NCI-H460 (cell line): ENCODE measurements at regions not wholly inside any gene's neighbourhood (a gene's known extent, or its start where the extent isn't known, plus 50 kb on each side); places are given as distances from the start of the nearest gene placed in this dataset.

ENCODE experiments used
- DNase-seq: peaks from one replicate; pipeline ENCODE4 v3.0.0-alpha.2; 2016; ENCODE audit warnings: low read depth; ENCODE audit errors: extremely low read depth

DNA sequence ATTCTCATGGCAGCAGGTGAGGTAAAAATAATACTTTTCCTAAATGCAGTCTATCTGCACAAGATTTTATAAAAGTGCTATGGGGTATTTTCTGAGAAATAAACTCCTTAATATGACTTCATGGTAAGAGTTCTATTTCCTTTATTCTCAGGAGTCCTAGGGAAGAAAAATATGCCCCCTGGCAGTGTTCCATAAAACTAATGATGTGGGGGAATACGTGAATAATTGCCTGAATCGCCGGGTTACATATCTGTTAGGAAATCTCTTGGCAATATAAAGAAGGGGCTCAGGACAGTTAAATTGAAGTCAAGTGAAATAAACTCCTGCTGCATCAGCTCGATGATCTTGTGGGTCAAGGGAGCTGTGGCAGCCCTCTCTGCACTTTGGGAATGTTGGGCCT lies 229.7 kb downstream of the MAFB start:
- DNase-seq = no peak

DNA sequence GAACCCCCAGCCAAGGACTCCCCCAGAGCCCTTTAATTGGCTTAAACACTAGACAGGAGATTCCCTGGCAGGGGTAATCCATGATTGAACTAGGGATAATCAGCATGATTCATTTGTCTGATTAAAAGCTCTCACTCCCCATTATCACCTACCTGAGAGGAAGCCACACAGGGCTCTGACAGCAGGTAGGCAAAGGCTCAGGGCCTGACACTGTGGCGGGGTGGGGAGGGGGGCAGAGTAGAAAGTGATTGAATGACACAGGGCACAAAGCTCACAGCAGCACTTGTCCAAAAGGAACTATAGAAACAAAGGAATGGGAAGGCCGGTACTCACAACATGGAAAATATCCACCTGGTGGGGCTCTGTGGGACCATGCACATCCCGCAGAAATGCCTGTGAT lies 231.6 kb downstream of the MAFB start:
- DNase-seq = no peak

DNA sequence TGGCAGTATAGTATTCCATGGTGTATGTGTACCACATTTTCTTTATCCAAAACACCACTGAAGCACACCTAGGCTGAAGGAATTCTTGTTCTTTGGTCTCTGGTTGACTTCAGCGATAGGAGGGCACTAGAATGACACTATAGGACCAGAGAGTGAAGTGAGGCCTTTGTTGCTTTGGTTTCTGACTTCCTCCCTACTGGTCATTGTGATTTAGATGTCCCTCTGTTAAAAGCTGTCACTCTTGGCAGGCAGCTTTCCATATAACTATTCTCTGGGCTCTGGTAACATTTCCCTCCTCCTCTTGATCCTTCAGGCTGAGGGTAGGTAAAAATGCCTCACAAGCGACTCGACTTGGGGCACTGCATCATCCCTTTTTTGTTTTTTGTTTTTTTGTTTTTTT lies 236.3 kb downstream of the MAFB start:
- no peak for DNase-seq

DNA sequence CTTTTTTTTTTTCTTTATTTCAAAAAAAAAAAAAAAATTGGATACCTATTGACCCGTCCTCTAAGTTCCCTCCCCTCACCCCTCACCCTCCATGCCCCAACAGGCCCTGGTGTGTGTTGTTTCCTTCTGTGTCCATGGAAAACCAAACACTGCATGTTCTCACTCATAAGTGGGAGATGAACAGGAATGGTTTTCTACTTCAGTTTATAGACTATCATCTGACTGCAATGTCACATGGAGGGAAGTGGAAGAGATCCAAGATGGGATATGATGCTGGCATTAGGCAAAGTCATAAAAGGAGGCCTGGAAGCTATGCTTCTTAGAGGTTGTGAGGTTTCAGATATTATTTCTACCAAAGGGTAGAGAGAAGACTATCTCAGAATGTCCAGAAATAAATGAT lies 237.5 kb downstream of the MAFB start:
- DNase-seq = no peak

DNA sequence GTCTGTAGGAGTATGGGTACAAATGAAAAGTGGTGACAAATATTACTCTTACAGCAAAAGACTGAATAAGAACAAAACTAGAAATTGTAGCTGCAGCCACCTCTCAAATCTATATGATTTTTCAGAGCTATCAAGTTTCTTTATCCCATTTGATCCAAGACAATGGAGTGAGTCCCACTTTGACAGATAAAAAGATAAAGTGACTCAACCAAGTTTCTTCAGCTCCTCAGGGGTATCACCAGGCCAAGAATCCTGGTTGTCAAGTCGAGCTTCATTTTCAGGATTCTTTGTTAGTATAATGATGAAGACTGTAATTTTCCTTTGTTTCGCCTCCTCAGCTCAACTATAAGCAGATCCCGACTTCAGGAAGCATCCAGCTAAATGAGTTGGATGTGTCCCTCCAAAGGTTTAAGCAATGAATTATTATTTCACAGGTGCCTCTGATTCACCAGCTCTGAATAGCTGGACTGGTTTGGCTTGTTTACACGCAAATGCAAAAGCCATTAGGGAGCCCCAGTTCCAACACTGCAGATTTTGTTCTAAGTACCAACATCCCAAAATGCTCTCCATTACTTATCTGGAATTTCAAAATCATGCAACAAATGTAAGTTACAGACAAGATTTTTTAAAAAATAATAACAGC lies 238.9 kb downstream of the MAFB start:
- DNase-seq = no peak

DNA sequence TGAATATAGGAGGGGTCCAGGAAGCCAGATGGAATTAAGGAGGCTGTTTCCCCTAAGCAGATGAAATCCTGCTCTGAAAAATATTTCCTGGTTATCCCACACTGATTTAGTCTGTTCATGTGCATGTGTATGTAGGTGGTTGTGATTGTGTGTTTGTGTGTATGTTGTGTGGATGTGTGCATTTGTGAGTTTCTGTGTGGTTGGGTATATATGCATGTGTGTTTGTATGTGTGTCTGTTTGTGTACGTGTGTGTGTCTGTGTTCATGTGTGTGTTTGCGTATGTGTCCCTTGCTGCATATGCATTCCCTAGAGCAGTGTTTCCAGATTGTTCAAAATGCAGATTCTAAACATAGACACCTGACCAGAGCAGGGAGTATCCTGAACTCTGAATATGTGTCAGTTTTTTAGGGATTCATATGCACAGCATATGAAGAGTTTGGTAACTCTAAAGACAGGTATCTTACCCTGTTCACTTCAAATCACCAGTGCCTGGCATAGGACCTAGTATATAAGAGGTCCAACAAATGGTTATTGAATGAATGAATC lies 239.8 kb downstream of the MAFB start:
- no peak for DNase-seq

DNA sequence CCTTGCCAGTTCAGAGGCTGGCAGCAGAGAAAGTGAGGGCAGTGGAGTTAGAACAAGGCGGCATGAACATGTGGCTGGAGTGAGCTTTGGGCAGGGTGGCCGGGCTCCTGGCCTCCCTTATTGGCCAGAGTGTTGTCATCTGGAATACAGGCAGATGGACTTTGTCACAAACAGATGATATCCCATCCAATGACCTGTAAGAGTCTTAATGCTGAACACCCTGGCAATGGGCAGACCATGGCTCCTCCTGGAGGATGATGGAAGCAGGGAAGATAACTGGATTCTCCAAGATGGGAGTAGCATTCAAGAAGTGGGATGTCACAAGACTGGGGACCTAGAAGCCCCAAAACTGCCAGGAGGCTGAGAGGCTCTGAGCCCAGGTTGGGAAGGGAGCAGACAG lies 242.1 kb downstream of the MAFB start:
- DNase-seq = no peak

DNA sequence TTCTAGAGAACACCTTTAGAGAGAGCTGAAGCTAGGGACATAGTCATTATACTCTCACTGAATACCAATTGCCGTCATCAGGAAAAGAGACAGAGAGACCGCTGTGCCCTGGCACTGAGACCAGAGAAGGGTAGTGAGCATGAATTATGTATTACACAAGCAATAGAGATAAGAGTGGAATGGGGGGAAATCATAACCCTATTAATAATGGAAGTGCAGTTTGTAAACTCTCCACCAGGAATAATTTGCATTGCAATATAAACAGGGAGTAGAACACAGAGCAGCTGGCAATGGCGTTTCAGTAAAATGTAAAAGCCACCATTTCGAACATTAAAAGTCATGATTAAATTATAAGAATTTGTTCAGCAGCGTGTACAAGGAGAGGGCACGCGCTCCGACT lies 244.5 kb downstream of the MAFB start:
- DNase-seq = no peak

DNA sequence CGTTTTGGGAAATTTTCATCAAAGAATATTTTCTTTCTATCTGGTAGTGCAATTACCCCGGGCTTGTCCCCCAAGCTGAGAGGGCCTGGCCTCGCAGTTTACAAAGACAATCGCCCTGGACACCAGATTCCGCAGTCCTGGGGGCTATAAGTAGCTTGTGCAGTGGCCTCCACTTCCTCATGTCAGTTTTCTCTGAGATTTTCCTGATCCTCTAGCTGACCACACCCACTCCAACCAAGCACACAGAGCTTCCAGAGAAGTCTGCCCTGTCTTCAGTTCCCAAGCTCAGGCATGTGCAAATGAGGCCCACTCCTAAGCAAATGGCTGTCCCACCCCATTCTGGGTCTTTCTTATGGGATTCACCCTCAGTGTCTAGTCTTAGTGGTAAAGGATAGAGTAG lies 245.3 kb downstream of the MAFB start:
- no peak for DNase-seq

DNA sequence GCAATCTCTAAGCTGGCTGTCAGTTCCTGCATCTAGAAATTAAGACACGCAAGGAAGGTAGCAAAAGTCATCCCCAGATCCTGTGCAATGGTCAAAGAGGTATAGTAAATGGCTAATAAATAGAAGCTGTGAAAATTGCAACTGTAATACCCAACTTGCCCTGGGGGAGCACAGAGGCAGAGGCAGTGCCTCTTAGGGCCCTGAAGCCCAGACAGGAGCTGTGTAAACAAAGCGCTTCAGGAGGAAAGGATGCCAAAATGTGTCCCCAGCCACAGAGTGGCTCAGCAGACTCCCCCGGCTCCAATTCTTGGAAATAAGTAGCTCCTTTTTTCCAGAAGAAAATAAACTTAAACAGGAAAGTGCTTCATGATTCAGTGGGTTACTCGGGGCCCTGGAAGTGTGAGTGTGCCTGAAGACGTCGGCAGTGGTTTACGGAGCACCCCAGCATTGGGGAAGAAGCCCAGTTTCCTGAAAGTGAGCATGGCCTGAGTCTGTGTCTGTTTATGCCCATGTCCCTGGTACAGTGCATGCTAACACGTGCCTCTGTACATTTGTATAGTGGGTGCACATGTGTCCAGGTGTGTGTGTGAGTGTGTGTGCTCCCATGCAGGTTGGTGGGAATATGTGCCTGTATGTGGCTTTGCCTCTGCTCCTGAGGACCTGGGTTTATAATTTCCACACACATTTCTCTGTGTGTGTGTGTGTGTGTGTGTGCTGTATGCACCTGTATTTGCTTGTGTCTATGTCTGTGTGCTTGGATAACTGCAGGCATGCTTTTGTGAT lies 246.7 kb downstream of the MAFB start:
- no peak for DNase-seq

DNA sequence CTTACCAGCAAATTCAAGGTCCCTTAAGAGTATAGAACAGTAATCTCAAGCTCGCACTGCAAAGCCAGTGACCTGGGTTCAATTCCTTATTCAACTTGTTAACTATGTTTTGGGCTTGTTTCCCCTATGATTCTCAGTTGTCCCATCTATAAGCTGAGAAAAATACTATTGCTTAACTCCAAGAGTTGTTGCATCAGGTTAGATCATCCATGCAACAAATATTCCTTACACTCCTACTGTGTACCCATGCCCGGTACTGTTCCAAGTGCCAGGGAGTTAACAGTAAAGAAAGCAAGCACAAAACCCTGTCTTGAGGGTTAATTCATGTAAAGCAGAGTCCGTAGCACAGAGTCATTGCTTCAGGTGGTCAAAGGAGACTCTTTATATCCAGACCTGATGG lies 247.3 kb downstream of the MAFB start:
- DNase-seq = no peak

DNA sequence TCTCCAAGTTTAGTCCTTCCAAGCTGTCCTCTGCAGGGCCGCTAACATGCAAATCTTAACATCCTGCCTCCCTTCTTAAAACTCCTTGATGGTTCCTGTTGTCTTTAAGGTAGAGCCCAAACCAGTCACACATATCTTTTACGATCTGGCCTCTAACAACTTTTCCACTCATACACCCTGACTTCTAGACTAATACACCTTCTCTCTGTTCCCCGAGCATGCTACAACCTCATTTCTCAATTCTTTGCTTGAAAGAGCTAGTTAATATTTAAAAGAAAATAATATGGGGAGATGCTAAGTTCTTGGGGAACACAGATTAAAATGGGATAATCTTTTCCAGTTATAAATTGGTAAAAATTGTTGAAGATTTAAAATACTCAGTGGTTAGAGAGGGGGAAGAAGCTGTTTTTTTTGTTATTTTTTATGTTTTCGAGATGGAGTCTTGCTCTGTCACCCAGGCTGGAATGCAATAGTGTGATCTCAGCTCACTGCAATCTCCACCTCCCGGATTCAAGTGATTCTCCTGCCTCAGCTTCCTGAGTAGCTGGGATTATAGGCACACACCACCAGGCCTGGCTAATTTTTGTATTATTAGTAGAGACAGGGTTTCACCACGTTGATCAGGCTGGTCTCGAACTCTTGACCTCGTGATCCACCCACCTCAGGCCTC lies 250.7 kb downstream of the MAFB start:
- DNase-seq = no peak

DNA sequence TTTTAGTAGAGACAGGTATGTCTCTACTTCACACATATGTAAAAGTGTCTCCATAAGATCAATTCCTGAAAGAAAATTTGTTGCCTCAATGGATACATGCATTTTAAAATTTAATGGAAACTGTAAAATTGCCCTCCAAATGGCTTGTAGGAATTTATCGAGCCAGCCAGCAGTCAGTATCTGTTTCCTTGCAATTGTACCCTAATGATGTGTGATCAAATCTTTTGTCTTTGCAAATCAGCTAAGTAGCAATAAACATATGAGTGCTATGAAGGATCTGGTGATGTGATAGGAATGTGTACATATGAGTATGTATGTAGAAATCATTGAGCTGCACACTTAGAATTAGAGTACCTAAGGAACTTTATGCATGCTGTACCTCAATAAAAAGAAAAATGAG lies 253.0 kb downstream of the MAFB start:
- DNase-seq = no peak

DNA sequence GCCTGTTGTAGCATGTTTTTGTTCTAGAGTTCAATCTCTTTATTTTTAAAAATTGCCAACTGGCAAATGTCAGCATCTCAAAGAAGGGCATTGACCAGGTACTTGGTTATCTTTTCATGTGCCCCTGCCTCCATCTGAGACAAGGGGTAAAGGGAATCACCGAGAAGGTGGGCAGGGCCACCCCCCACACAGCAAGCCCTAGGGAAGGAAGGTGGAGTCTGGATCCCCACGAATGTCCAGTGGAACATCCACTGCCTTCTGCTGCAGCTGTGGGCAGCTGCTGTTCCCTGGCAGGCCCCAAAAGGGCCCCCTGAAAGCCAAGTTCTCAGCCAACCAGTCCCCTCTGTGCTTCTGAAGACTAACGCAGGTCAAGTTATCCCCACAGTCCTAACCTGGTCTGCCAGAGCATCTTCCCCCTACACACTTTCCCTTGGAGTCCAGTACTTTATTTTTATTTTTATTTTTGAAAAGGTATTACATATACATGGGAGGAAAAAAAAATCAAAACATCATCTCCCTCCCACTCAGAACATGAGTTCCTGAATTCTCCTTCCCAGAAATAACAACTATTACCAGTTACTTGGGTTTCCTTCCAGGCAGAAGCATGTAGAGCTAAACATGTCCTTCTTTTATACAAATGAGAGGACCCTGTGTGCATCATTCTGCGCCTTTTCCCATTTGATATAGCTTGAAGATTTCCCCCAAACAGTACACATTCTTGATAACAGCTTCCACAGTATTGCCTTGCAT lies 253.7 kb downstream of the MAFB start:
- DNase-seq = no peak

DNA sequence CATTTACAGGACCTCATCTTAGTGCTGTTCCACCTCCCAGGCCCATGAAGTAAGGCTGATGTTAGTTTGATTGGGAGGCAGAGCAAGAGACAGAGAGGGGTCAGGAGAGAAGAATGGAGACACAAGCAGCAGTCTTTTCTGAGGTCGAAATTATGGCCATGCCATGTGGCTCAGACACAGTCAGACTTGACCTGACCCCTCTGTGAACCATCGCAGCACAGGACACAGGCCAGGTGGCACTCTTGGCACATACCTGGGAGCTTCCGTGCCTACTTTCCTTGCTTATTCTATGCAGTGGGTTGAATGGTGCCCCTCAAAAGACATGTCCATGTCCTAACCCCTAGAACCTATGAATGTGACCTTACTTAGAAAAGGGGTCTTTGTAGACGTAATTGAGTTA lies 254.9 kb downstream of the MAFB start:
- DNase-seq = no peak

DNA sequence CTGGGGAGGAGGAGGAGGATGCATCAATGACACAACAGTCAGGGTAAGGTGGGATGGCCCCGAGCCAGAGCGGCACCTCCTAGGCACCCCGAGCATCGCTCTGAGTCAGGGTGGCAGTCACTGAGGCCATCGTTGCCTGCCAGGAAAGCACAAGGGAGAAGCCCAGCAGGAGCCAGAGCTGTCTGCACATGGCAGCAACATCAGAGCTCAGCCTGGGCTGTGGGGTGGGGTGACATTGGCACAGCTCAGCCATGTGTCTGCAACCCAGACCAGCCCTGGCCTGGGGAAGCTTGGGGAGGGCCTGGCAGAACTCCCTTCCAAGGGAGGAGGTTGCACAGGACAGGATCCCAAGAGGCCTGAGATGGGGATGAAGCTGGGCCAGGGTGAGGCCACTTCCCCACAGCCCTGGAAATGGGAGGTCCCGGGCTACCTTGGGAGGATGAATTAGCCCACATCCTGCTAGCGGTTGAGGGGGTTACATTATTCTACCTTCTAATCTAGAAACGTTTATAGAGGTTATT lies 255.6 kb downstream of the MAFB start:
- no peak for DNase-seq

DNA sequence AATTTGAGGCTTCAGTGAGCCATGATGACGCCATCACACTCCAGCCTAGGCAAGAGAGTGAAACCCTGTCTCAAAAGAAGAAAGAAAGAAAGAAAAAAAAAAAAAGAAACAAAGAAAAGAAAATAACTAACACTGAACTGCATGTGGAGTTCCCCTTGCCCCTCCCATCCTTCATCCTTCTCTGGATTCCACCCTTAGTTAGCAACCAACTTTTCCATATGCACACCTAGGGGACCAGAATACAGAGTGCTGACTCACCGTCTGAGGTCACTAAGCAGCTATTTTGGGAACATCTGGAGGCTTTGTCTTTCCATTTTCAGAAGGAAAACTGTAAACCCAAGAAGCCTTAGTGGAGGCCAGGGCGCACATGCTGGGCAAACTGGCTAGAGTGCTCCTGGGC lies 257.4 kb downstream of the MAFB start:
- DNase-seq = no peak

DNA sequence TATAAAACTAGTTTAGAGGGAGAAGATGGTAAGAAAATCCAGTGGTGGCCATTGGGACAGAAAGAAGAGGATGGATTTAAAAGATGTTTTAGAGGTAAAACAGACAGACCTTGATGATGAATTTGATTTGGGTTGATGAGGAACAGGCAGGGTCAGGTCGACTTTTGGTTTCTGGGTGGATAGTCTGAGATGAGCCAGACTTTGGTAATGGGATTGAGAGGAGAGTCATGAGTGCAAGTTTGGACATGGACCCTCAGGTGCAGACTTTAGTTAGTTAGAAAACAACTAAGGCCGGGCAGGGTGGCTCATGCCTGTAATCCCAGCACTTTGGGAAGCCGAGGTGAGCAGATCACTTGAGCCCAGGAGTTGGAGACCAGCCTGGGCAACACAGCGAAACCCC lies 257.9 kb downstream of the MAFB start:
- no peak for DNase-seq

DNA sequence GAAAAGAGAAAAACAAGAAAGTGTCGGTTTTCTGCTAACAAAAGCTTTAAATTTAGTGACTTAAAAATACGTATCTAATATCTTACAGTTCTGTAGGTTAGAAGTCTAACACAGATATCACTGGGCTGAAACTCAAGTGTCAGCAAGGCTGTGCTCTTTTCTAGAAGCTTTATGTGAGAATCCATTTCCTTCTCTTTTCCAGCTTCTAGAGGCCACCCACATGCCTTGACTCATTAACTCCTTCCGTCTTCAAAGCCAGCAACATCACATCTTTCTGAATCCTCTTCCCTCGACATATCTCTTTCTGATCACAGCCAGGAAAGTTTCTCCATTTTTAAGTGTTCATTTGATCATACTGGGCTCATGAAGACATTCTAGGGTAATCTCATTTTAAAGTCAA lies 262.0 kb downstream of the MAFB start:
- no peak for DNase-seq

DNA sequence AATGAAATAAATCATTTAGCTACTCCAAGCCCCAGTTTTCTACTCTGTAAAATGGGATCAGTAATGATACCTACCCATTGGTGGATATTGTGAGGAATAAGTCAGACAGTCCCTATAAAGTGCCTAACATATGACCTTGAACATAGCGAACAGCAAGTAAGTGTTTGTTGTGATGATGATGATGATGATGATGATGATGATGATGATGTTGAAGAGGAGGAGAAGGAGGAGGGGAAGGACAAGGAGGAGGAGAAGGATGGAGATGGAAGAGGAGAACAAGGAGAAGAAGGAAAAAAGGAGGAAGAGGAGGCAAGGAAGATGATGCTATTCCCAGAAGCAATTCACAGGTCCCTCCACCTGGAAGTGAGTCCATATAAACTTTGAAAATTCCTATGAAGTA lies 264.3 kb downstream of the MAFB start:
- DNase-seq = no peak

DNA sequence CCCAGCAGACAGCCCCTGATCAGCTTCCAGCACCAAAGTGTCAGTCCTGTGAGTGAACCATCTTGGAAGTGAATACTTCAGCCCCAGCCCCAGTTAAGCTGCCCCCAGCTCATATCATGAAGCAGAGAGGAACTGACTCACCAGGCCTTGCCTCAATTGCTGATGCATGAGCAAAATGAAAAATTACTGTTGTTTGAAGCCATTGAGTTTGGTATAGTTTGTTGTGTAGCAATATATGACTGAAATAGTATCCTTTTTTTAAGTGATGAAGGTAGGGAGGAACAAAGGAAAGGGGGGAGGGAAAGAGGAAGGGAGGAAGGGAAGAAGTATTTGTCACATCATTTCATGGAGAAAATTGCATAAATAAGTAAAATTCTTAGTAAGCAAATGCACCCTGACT lies 266.4 kb downstream of the MAFB start:
- DNase-seq = no peak
